ENCODE measurements at regions not wholly inside any gene's neighbourhood (a gene's known extent, or its start where the extent isn't known, plus 50 kb on each side); places are given as distances from the start of the nearest gene placed in this dataset.

- no peak for TF ChIP-seq CTCF (IDR thresholded peaks at IDR 0.05)
- no peak for TF ChIP-seq EP300 (IDR thresholded peaks at IDR 0.05)
- no peak for TF ChIP-seq POLR2A (IDR thresholded peaks at IDR 0.05)
Observed at GRCh38 chr6:2598867-2599266, 151.9 kb downstream of the MYLK4 start.
